ENCODE measurements at regions not wholly inside any gene's neighbourhood (a gene's known extent, or its start where the extent isn't known, plus 50 kb on each side); places are given as distances from the start of the nearest gene placed in this dataset.

GRCh38 chr6:43933148-43933885 lies 163.3 kb downstream of the VEGFA start:
- TF ChIP-seq HDGF (IDR thresholded peaks at IDR 0.05): no peak
- no peak for TF ChIP-seq KLF1 (tag; IDR thresholded peaks at IDR 0.05)
- no peak for TF ChIP-seq ZNF318 (IDR thresholded peaks at IDR 0.05; ENCODE audit: borderline replicate concordance in 1 of 2, low read depth in 1 of 2)
- TF ChIP-seq ZNF280B (CRISPR knock-in tag; IDR thresholded peaks at IDR 0.05): no peak
- TF ChIP-seq POLR2A (conservative IDR thresholded peaks at IDR 0.05): no peak
- TF ChIP-seq CHD4 (IDR thresholded peaks at IDR 0.05; ENCODE audit: insufficient read depth, insufficient replicate concordance, low read depth, low read length, poor library complexity, severe bottlenecking): no peak
- no peak for TF ChIP-seq CTCF (IDR thresholded peaks at IDR 0.05 in 2 of 3, conservative IDR thresholded peaks at IDR 0.05 in 1 of 3; ENCODE audit: insufficient read depth in 2 of 3, low read depth in 1 of 3, low read length in 3 of 3)
- TF ChIP-seq ZZZ3 (IDR thresholded peaks at IDR 0.05): no peak
- no peak for TF ChIP-seq JUN (IDR thresholded peaks at IDR 0.05; ENCODE audit: borderline replicate concordance, low read depth, low read length)
- TF ChIP-seq JUN (CRISPR knock-in tag; IDR thresholded peaks at IDR 0.05; ENCODE audit: borderline replicate concordance): no peak
- TF ChIP-seq ZBTB11 (CRISPR knock-in tag; IDR thresholded peaks at IDR 0.05): no peak
- no peak for TF ChIP-seq HDAC2 (IDR thresholded peaks at IDR 0.05)
- no peak for TF ChIP-seq CREB1 (IDR thresholded peaks at IDR 0.05)
- TF ChIP-seq CREB1 (CRISPR knock-in tag; IDR thresholded peaks at IDR 0.05): no peak
- no peak for TF ChIP-seq EZH2 (IDR thresholded peaks at IDR 0.05; ENCODE audit: borderline replicate concordance, low read depth, low read length)

Measured in K562 (cell line).